ENCODE measurements at regions not wholly inside any gene's neighbourhood (a gene's known extent, or its start where the extent isn't known, plus 50 kb on each side); places are given as distances from the start of the nearest gene placed in this dataset.

GRCh38 chr22:25447686-25448434, 116.6 kb upstream of the GRK3 start:
- TF ChIP-seq TAF1 (IDR thresholded peaks at IDR 0.05; ENCODE audit: low read depth) (no peak), CTCF (IDR thresholded peaks at IDR 0.05; ENCODE audit: poor library complexity, severe bottlenecking) (peak; percentile 99), REST (IDR thresholded peaks at IDR 0.05; ENCODE audit: borderline replicate concordance) (peak; percentile 45), POLR2AphosphoS5 (IDR thresholded peaks at IDR 0.05) (peak; percentile 71), RAD21 (conservative IDR thresholded peaks at IDR 0.05) (peak; percentile 76), MXI1 (conservative IDR thresholded peaks at IDR 0.05; ENCODE audit: poor library complexity, severe bottlenecking) (peak; percentile 95), EP300 (conservative IDR thresholded peaks at IDR 0.05; ENCODE audit: poor library complexity, severe bottlenecking) (peak; percentile 29), EZH2 (IDR thresholded peaks at IDR 0.05; ENCODE audit: borderline replicate concordance, insufficient read depth, low read length, poor library complexity, severe bottlenecking) (no peak), SMC3 (conservative IDR thresholded peaks at IDR 0.05; ENCODE audit: poor library complexity) (peak; percentile 91)
